ENCODE measurements at regions not wholly inside any gene's neighbourhood (a gene's known extent, or its start where the extent isn't known, plus 50 kb on each side); places are given as distances from the start of the nearest gene placed in this dataset.

DNA sequence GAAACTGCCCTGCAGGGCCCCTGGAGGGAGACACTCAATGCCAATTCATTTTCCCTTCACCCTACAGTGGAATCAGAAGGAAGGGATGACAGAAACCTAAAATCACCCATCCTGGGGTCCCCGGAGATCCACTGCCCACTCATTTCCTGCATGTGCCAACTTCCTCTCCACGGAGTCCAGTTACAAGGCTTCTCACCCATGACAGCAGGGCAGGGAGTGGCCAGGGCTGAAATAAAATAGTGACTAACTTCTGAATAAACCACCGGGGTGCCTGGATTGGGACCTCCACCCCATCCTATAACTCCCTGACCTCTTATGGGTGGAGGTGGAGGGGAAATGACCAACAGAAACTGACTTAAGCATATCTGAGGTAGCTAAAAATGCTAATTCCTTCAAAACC is 362.3 kb downstream of the MAFB start:
- Histone ChIP-seq H3K4me2 (no peak overlapping the region), H3F3A (replicated peaks; ENCODE audit: low read depth) (no peaks in the 10 kb centered on the region), H3K79me2 (replicated peaks; ENCODE audit: insufficient read depth) (no peaks in the 10 kb centered on the region), H3K36me3 (ENCODE audit: insufficient read depth) (no peaks in the 10 kb centered on the region), H3K4me3 (no peak overlapping the region), H3K27me3 (ENCODE audit: insufficient read depth) (no peaks in the 10 kb centered on the region), H3K27ac (ENCODE audit: low read depth) (no peak overlapping the region), H2AFZ (no peak overlapping the region), H4K20me1 (replicated peaks; ENCODE audit: insufficient read depth) (no peaks in the 10 kb centered on the region), H3K9me2 (ENCODE audit: insufficient read depth) (0 out of 2 replicates have a peak, but pooled peaks cover 8% of the 10 kb centered on the region), H3K4me1 (ENCODE audit: insufficient read depth) (no peaks in the 10 kb centered on the region)
- no peak for ATAC-seq
- Mint-ChIP-seq H3K27me3 (ENCODE audit: insufficient read depth, low read depth, poor library complexity) (peaks cover 3% of the 10 kb centered on the region), H3K27ac (no peak overlapping the region), H3K4me1 (peaks cover 11% of the 10 kb centered on the region), H3K4me3 (no peak overlapping the region), H3K9me3 (no peaks in the 10 kb centered on the region; the same call in 2 of the 3 replicates), H3K36me3 (ENCODE audit: low read depth) (no peaks in the 10 kb centered on the region)
- no peak for DNase-seq (ENCODE audit: low spot score)
- TF ChIP-seq ZNF331 (CRISPR knock-in tag; IDR thresholded peaks at IDR 0.05; ENCODE audit: low read depth) = no peak
- TF ChIP-seq, protein P1, sequence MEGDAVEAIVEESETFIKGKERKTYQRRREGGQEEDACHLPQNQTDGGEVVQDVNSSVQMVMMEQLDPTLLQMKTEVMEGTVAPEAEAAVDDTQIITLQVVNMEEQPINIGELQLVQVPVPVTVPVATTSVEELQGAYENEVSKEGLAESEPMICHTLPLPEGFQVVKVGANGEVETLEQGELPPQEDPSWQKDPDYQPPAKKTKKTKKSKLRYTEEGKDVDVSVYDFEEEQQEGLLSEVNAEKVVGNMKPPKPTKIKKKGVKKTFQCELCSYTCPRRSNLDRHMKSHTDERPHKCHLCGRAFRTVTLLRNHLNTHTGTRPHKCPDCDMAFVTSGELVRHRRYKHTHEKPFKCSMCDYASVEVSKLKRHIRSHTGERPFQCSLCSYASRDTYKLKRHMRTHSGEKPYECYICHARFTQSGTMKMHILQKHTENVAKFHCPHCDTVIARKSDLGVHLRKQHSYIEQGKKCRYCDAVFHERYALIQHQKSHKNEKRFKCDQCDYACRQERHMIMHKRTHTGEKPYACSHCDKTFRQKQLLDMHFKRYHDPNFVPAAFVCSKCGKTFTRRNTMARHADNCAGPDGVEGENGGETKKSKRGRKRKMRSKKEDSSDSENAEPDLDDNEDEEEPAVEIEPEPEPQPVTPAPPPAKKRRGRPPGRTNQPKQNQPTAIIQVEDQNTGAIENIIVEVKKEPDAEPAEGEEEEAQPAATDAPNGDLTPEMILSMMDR (conservative IDR thresholded peaks at IDR 0.05; ENCODE audit: low read depth in 2 of 2) = no peak
- TF ChIP-seq ETS1 (IDR thresholded peaks at IDR 0.05) = no peak
- TF ChIP-seq NANOG (IDR thresholded peaks at IDR 0.05; ENCODE audit: borderline replicate concordance) = no peak
- no peak for TF ChIP-seq CREB1 (CRISPR knock-in tag; IDR thresholded peaks at IDR 0.05; ENCODE audit: low read depth)
- no peak for TF ChIP-seq JUNB (IDR thresholded peaks at IDR 0.05; ENCODE audit: unreplicated experiment)
- no peak for TF ChIP-seq ZNF114 (CRISPR knock-in tag; IDR thresholded peaks at IDR 0.05)
- TF ChIP-seq ZNF462 (CRISPR knock-in tag; IDR thresholded peaks at IDR 0.05) = no peak
- TF ChIP-seq POLR2AphosphoS5 (IDR thresholded peaks at IDR 0.05; ENCODE audit: low read depth) = no peak
- TF ChIP-seq REST (IDR thresholded peaks at IDR 0.05; ENCODE audit: unreplicated experiment) = no peak
- no peak for TF ChIP-seq STAT1 (IDR thresholded peaks at IDR 0.05; ENCODE audit: unreplicated experiment)
- TF ChIP-seq EZH2 (IDR thresholded peaks at IDR 0.05; ENCODE audit: low read depth, unreplicated experiment) = no peak
- TF ChIP-seq EZH2phosphoT487 (IDR thresholded peaks at IDR 0.05; ENCODE audit: unreplicated experiment) = no peak
